ENCODE measurements at regions not wholly inside any gene's neighbourhood (a gene's known extent, or its start where the extent isn't known, plus 50 kb on each side); places are given as distances from the start of the nearest gene placed in this dataset.

DNA sequence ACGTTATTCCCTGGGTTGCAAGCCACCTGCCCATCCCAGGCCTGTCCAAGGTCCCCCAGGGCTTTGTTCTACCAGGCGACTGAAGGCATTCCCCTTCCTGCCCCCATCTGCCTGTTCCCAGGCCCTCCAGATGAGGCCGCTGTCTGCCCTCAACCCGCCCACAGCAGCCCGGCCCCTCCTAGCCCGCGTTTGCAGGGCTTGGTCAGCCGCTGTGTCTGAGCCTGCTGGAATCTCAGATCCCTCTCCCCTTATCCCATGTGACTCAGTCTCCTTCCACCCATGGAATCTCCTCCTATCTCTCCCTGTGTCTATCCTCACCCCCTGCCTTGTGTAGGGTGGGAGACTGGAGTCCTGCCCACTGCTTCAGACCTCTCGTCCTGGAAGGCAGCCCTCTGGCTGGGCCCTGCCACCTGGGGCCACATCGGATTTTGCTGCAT is 186.0 kb upstream of the TNRC6C start:
- no peak overlapping the region for H3K4me3 ChIP-seq (ENCODE audit: low read depth, low read length)
- H3K27me3 ChIP-seq (ENCODE audit: control insufficient read depth, insufficient read depth, low read length), result peaks cover 6% of the 10 kb centered on the region
- no peak for DNase-seq (ENCODE audit: low read depth)
- TF ChIP-seq, protein P1, sequence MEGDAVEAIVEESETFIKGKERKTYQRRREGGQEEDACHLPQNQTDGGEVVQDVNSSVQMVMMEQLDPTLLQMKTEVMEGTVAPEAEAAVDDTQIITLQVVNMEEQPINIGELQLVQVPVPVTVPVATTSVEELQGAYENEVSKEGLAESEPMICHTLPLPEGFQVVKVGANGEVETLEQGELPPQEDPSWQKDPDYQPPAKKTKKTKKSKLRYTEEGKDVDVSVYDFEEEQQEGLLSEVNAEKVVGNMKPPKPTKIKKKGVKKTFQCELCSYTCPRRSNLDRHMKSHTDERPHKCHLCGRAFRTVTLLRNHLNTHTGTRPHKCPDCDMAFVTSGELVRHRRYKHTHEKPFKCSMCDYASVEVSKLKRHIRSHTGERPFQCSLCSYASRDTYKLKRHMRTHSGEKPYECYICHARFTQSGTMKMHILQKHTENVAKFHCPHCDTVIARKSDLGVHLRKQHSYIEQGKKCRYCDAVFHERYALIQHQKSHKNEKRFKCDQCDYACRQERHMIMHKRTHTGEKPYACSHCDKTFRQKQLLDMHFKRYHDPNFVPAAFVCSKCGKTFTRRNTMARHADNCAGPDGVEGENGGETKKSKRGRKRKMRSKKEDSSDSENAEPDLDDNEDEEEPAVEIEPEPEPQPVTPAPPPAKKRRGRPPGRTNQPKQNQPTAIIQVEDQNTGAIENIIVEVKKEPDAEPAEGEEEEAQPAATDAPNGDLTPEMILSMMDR (IDR thresholded peaks at IDR 0.05; ENCODE audit: insufficient read depth, low read length, poor library complexity, severe bottlenecking), result peak; percentile 44
- H3K36me3 ChIP-seq (ENCODE audit: control insufficient read depth, insufficient read depth, low read length), result no peaks in the 10 kb centered on the region

DNA sequence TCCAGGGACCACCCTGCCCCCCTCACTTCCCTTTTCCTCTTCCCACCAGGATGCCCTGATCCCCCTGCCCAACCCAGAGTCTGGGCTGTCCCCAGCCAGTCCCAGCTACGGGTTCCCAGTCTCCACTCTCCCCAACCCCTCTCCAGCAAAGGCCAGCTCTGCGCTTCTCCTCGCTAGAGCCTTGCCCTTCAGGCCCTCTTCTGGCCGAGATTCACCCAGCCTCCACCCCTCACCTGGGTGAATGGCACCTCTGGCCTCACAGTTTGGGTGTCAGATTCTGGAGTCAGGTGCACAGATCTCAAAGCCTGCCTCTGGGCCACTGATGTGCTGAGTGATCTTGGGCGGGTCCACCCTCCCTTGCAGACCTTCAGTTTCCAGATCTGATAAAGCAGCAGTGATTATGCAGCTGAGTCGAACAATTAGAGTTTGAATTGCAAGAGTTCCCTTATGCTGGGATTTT is 185.6 kb upstream of the TNRC6C start:
- Histone ChIP-seq H3K4me3 (ENCODE audit: low read depth, low read length) (no peak overlapping the region), H3K27me3 (ENCODE audit: control insufficient read depth, insufficient read depth, low read length) (peaks cover 6% of the 10 kb centered on the region), H3K36me3 (ENCODE audit: control insufficient read depth, insufficient read depth, low read length) (no peaks in the 10 kb centered on the region)
- DNase-seq (ENCODE audit: low read depth), result no peak
- TF ChIP-seq, protein P1 (IDR thresholded peaks at IDR 0.05; ENCODE audit: insufficient read depth, low read length, poor library complexity, severe bottlenecking), result no peak

DNA sequence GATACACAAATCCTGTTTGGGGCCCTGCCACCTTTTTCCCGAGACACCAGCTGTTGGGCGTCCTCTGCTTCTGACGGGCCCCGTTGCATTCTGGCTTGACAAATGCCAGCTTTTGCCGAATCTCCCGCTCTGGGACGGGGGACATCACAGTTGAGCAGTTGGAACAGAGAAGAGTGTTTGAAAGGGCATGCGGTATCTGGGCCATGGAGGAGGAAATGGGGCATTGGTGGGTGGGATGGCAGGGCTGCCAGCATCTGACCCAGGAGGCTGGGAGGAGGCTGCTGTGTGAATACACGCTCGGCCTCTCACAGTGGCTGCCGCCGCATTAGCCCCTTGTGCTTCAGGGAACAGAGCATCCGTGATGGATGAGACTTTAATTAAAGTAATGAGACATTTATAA is 184.3 kb upstream of the TNRC6C start:
- Histone ChIP-seq H3K27me3 (ENCODE audit: control insufficient read depth, insufficient read depth, low read length) (peaks cover 8% of the 10 kb centered on the region), H3K4me3 (ENCODE audit: low read depth, low read length) (no peak overlapping the region), H3K36me3 (ENCODE audit: control insufficient read depth, insufficient read depth, low read length) (no peaks in the 10 kb centered on the region)
- no peak for DNase-seq (ENCODE audit: low read depth)
- TF ChIP-seq, protein P1 (IDR thresholded peaks at IDR 0.05; ENCODE audit: insufficient read depth, low read length, poor library complexity, severe bottlenecking), result no peak

DNA sequence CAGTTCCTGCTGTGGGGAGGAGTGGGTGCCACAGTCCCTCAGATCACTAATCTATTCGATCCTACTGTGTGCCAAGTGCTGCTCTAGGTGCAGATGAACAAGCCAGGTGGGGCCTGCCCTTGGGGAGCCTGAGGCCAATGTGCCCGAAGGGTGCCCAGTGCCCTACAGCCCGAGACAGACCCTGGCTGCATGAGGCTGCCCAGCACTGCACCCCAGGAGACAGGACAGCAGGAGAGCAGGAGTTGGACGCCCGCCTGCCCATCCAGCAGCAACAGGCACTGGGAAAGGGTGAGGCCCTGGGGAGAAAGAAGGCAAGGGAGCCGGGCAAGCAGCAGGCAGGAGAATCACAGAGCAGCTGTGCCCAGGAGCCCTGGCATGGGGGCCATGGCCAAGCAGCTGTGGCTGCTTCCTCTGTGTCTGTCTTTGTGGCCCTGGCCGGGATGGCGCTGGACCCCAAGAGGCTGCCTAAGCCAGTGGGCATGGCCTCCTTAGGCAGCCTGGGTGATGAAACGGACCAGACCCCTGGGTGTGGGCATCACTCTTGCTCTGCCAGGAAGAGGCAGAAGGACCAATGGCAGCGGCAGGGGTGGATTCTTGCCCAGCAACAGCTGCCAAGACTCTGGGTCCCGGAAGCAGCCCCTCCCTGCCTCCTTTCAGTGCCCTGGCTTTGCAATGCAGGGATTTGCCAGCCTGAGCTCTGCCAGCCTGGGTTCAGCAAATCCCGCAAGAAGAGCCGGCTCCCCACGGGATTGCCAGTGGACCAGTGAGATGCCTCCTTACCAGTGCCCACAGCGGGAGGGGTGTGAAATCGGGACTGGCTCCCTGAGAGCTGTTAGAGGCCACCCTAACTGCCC is 179.6 kb upstream of the TNRC6C start:
- Histone ChIP-seq H3K27me3 (ENCODE audit: control insufficient read depth, insufficient read depth, low read length) (peaks cover 14% of the 10 kb centered on the region), H3K36me3 (ENCODE audit: control insufficient read depth, insufficient read depth, low read length) (no peaks in the 10 kb centered on the region), H3K4me3 (ENCODE audit: low read depth, low read length) (no peak overlapping the region)
- DNase-seq (ENCODE audit: low read depth), result no peak
- TF ChIP-seq, protein P1 (IDR thresholded peaks at IDR 0.05; ENCODE audit: insufficient read depth, low read length, poor library complexity, severe bottlenecking), result no peak

DNA sequence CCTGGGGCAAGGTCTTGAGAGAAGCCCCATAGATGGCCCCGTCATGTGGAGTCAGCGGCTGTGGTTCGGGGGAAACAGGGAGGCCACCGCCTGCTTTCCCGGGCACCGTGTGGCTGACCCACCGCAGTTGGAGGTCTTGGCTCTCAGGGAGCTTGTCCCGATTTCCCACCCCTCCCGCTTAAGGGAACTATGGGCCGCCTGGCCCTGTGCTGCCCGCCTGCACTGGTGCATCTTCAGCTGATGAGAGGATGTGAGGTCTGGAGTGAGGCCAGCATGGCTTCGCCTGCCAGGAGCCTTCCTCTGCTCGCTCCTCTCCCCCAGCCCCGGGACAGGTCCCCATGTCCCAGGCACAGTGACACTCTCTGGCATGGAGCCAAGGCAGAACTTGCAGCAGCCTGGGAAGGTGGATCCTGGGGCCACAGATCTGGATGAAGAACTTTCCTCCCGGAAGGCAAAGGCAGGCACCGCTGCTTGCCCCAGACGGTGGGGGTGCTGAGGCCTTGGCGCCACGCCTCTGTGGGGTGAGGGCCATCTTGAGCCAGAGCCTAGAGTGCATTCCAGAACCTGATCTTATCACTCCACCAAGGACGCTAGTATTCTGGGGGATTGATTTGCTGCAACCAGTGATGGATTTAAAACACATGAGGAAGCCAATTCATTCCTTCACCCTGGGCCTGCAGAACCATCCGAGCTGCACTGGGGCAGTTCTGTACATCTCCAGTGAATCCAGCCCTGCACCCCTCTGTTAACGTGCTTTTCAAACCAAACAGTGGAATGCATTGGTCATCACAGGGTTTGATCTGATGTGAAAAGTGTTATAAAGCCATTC is 178.6 kb upstream of the TNRC6C start:
- TF ChIP-seq, protein P1 (IDR thresholded peaks at IDR 0.05; ENCODE audit: insufficient read depth, low read length, poor library complexity, severe bottlenecking), result no peak
- DNase-seq (ENCODE audit: low read depth), result no peak
- H3K36me3 ChIP-seq (ENCODE audit: control insufficient read depth, insufficient read depth, low read length), result no peaks in the 10 kb centered on the region
- no peak overlapping the region for H3K4me3 ChIP-seq (ENCODE audit: low read depth, low read length)
- peaks cover 14% of the 10 kb centered on the region for H3K27me3 ChIP-seq (ENCODE audit: control insufficient read depth, insufficient read depth, low read length)
